M059J (cell line): ENCODE measurements at regions not wholly inside any gene's neighbourhood (a gene's known extent, or its start where the extent isn't known, plus 50 kb on each side); places are given as distances from the start of the nearest gene placed in this dataset.

ENCODE experiments used
- DNase-seq: peaks from one replicate; pipeline ENCODE4 v3.0.0-alpha.2; 2012; ENCODE audit warnings: low read depth

DNA sequence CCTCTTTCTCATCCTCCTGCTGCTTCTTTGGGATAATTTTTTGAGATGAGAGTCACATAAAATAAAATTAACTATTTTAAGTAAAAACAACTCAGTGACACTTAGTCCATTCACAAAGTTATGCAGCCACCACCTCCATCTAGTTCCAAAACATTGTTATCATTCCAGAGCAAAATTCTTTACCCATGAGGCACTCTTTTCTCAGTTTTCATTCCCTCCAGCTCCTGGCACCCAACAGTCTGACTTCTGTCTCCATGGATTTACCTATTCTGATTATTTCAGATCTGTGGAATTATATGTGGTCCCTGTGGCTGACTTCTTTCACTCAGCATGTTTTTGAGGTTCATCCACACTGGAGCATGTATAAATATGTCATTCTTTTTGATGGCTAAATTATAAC, 239.9 kb upstream of the DYNLRB2 start:
- peak; percentile 84 for DNase-seq

- DNase-seq = no peak
Measured at GRCh38 chr16:80300456-80300855, 240.3 kb upstream of the DYNLRB2 start.

DNA sequence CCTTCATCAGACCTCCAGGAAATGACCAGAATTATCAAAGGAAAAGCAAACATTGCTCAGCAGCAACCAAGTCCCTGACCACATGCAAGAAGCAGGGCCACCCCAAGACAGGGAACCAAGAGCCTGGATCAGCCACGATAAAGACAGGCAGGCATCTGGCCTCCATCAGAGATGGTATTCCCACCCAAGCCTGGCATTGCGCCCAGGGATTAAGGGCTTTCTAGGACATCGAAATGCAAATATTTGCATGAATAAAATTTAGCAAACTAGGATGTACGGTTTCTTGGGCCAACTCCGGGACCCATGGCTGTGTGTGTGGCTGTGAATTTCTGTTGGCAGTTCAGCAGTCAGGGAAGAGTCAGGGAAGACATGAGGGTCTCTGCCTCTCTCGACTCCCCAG, 241.4 kb upstream of the DYNLRB2 start:
- no peak for DNase-seq

GRCh38 chr16:80298676-80299075, 242.1 kb upstream of the DYNLRB2 start:
- DNase-seq = no peak

GRCh38 chr16:80296034-80296433, 244.8 kb upstream of the DYNLRB2 start:
- no peak for DNase-seq

DNA sequence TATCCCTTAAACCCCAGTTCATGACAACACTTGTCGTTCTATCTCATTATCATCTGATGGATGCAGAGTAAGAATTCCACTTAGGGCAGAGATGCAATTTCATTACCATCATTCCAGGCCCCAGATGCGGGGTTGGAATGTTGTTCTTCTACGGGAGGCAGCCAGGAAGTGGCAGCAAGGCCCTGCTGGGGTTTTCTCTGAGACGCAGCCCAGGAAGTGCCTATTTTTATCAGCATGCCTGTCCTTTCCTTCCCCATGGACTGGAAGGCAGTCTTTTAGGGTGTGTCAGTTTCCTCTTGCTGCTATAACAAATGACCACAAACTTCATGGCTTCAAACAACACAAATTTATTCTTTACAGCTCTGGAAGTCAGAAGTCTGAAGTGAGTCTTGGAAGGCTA, 246.6 kb upstream of the DYNLRB2 start:
- DNase-seq = no peak

- no peak for DNase-seq
Measured at GRCh38 chr16:80288616-80289015, 252.2 kb upstream of the DYNLRB2 start.

GRCh38 chr16:80287674-80288073, 253.1 kb upstream of the DYNLRB2 start:
- no peak for DNase-seq

DNA sequence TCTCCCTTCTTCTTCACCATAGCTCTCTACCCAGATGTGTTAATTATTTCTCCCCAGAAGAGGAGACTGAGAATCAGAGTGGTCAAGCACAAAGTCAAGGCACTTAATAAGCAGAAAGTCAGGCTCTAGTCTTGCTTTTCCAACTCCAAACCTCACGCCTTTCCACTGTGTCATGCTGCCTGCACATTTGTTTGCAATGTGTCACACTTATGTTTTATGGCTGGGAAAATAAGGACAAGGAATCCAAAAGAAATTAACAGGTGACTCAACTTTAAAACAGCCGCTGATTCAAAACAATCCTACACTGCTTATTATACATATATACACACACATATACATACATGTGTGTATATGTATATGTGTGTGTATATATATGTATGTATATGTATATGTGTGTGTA, 255.7 kb upstream of the DYNLRB2 start:
- peak; percentile 90 for DNase-seq

DNA sequence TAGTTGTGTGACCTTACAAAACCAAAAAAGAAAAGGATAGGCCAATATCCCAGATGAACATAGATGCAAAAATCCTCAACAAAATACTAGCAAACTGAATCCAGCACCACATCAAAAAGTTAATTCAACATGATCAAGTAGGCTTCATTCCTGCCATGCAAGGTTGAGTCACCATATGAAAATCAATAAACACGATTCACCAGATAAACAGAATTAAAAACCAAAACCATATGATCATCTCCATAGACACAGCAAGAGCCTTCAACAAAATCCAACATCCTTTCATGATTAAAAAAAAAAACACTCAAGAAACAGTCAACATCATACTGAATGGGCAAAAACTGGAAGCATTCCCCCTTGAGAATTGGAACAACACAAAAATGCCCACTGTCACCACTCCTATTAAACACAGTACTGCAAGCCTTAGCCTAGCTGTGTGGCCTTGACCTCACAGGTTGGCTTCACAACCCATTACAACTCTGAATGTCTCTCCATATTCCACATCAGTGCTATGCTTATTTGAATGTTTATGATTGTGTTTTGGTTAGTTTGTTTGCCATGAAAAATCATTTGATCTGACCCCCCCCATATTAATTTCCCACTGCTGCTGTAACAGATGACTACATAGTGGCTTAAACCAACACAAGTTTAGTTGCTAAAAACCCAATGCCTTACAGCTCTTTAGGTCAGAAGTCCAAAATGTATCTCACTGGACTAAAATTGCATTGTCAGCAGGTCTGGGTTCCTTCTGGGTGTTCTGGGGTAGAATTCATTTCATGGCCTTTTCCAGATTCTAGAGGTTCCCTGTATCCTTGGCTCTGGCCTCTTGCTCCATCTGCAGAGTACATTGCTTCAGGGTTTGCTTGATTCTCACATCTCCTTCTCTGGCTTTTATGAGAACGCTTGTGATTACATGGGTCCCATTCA, 257.1 kb upstream of the DYNLRB2 start:
- no peak for DNase-seq

DNA sequence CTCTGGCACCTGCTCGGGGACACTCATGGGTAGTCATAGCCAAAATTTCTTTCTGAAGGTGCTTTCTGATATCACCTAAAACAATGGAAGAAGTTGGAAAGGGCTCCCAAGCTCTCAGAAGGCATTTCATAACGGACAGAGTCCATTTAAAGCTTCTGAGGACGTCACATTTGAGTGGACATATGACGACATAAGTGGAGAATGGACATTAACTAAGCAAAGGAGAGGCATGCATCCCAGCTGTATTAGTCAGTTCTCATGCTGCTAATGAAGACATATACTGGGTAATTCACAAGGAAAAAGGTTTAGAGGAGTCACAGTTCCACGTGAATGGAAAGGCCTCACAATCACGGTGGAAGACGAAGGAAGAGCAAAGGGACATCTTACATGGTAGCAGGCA, 260.2 kb upstream of the DYNLRB2 start:
- no peak for DNase-seq

DNA sequence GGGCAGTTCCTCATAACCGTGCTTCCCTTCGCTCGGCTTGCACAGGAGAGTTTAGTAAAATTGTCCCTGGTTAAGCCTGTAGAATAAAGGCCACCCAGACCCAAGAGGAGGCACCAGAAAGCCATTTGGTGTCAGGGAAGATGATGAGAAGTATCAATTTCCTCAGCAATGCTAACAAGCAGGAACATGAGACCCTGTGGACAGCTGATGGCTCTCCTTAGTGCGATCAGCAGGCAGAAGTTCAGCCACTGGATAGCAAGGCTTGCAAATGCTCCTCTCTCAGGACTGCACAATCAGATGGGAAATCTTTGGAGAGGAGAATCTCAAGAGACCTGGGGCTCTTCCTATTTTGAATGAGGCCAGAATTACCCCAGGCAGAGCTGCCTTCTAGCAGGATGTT, 261.1 kb upstream of the DYNLRB2 start:
- no peak for DNase-seq

DNA sequence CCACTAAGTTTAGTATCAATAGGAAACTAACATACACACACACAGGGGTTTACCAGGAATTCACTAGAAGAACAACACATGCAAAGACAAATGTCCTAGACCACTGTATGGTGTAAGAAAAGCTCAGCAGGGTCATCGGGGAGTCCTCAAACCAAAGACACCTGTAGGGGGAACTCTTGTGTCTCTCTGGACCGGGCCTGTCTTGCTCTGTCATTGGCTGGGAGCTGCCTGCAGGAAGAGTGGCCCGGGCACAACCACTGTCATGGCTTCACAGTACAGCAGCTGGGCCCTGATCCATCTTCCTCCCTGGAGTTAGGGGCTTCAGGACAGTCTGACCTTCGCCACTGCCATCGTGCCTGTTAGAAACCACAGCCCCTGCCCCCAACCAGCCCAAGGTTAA, 263.6 kb upstream of the DYNLRB2 start:
- DNase-seq = no peak

DNA sequence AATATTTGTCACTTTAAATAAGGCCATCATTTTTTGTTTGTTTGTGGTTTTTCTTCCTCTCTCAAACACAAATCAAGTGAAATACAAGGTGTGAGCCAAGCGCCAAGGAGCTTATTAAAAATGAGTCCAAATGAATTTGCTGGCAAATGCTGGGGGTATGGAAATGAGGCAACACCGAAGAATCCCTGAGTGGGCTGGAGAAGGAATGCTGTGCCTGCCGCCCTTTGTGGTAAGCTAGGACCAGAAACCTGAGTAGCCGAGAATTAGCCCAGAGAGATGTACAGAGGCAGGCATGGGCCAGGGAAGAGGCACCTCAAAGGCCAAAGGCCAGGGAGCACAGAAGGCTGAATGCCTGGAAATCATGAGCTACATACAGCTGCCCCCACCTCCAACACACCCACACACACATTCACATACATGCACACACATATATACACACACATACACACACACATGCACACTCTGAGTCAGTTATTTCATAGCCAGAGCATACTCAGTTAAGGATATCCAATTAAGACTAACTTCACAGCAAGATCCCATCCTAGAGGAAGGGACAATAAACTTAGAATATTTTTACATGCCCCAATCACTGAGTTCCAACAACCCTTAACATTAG, 266.1 kb upstream of the DYNLRB2 start:
- DNase-seq = peak; percentile 62

DNA sequence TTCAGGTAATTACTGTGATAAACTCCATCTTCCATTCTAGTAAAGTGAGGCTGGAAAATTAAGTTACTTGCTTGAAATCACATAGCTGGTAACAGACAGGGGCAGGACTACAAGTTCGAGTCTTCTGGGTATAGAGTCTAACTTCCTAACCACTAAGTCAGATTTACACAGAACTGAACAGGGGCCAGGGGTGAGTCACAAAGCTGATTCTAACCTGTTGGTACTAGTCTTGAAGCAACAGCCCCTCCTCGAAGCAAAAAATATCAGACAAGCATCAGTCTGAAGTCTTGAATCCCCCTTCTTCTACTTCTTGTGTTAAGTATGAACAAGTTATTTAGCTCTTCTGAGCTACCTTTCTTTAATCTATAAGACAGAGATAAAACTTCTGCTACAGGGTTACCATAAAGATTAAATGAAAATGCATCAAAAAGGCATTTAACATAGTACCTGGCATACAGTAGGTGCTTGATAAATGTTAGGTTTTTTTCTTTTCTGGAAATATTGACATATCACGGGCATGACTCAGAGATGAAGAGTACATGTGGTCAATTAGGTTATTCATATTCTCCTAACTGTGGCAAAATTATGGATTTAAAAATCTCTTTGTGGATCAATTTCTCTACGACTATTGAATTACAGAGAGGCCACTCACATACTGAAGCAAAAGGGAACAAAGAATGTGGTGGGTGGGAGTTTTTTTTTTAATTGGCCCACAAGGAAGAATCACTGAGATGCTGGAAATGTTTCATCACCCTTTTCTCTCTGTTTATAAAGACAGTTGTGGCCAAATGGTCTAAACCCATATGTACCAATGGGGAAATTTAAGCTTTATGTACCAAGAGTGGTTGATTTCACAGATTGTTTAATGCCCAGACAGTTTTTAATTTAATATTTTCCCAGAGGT, 266.9 kb upstream of the DYNLRB2 start:
- peak; percentile 51 for DNase-seq

- peak; percentile 49 for DNase-seq
Measured at GRCh38 chr16:80265624-80266306, 275.0 kb upstream of the DYNLRB2 start.

GRCh38 chr16:80263848-80264694, 276.7 kb upstream of the DYNLRB2 start:
- no peak for DNase-seq

GRCh38 chr16:80263181-80263823, 277.5 kb upstream of the DYNLRB2 start:
- DNase-seq = no peak

GRCh38 chr16:80260906-80261311, 279.9 kb upstream of the DYNLRB2 start:
- DNase-seq = no peak

GRCh38 chr16:80259290-80259805, 281.4 kb upstream of the DYNLRB2 start:
- DNase-seq = peak; percentile 71
